DND-41 (cell line): ENCODE measurements at regions not wholly inside any gene's neighbourhood (a gene's known extent, or its start where the extent isn't known, plus 50 kb on each side); places are given as distances from the start of the nearest gene placed in this dataset.

Source experiments
- CTCF ChIP-seq: IDR thresholded peaks from 2 replicates; pipeline ENCODE4 v1.5.1; 2012; ENCODE audit warnings: borderline replicate concordance, low read length, moderate library complexity, mild to moderate bottlenecking; ENCODE audit not compliant: poor library complexity, severe bottlenecking; ENCODE audit errors: extremely low read depth
- EZH2 ChIP-seq: IDR thresholded peaks from 3 replicates; pipeline ENCODE4 v1.6.1; 2012; ENCODE audit warnings: borderline replicate concordance, low read depth, mild to moderate bottlenecking, moderate library complexity, low read length, inconsistent platforms; ENCODE audit not compliant: severe bottlenecking

DNA sequence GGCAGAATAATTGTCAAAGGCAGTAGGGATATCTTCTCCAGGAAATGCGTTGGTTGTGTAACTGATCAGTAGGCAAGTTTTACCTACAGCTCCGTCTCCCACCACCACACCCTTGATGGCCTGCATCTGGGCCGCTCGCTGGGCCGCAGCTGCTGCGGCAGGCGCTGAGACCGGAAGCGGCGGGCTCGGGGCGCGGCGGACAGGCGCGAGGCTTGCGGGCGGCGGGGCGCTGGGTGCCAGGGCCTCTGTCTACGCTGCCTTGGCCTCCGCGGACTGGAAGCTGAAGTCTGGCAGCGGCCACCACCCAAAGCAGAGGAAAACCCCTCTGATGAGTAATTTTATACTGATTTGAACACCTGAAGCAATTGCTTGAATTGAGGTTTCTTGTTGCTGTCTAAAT is 124.2 kb upstream of the ZIC3 start:
- TF ChIP-seq CTCF (no peak), EZH2 (no peak)
